HFF-Myc (cell line): ENCODE measurements at regions not wholly inside any gene's neighbourhood (a gene's known extent, or its start where the extent isn't known, plus 50 kb on each side); places are given as distances from the start of the nearest gene placed in this dataset.

Experiments
- DNase-seq: peaks from one replicate; pipeline ENCODE4 v3.0.0-alpha.2; 2011; ENCODE audit warnings: low read depth; ENCODE audit errors: extremely low read depth
- H3K4me3 ChIP-seq: replicated peaks from 2 replicates; pipeline ENCODE4 v1.5.1; 2011; ENCODE audit warnings: low read depth, mild to moderate bottlenecking, control low read depth, low read length
- CTCF ChIP-seq: IDR thresholded peaks from 2 replicates; pipeline ENCODE4 v1.5.1; 2012; ENCODE audit warnings: mild to moderate bottlenecking, low read depth, low read length, control low read depth; ENCODE audit errors: missing control alignments

GRCh38 chr18:60663060-60663989 lies 290.8 kb upstream of the MC4R start:
- H3K4me3 ChIP-seq, result no peak overlapping the region
- TF ChIP-seq CTCF, result no peak
- no peak for DNase-seq

- no peak for DNase-seq
- TF ChIP-seq CTCF, result no peak
- no peak overlapping the region for H3K4me3 ChIP-seq
These were observed 292.2 kb upstream of the MC4R start for GRCh38 chr18:60664736-60665135.

- no peak for TF ChIP-seq CTCF
- no peak for DNase-seq
- H3K4me3 ChIP-seq, result no peak overlapping the region
These were observed 294.4 kb upstream of the MC4R start for GRCh38 chr18:60667016-60667415.

- TF ChIP-seq CTCF, result no peak
- no peak for DNase-seq
These were observed 296.0 kb upstream of the MC4R start for GRCh38 chr18:60668583-60668982.

GRCh38 chr18:60669938-60670337 lies 297.4 kb upstream of the MC4R start:
- no peak for TF ChIP-seq CTCF
- no peak for DNase-seq
- H3K4me3 ChIP-seq, result no peak overlapping the region

More at GRCh38 chr18:60668583-60668982, 296.0 kb upstream of the MC4R start:
- no peak overlapping the region for H3K4me3 ChIP-seq

- DNase-seq, result no peak
- no peak for TF ChIP-seq CTCF
- H3K4me3 ChIP-seq, result no peak overlapping the region
These were observed 298.4 kb upstream of the MC4R start for GRCh38 chr18:60671021-60671420.
